ENCODE measurements at regions not wholly inside any gene's neighbourhood (a gene's known extent, or its start where the extent isn't known, plus 50 kb on each side); places are given as distances from the start of the nearest gene placed in this dataset.

DNA sequence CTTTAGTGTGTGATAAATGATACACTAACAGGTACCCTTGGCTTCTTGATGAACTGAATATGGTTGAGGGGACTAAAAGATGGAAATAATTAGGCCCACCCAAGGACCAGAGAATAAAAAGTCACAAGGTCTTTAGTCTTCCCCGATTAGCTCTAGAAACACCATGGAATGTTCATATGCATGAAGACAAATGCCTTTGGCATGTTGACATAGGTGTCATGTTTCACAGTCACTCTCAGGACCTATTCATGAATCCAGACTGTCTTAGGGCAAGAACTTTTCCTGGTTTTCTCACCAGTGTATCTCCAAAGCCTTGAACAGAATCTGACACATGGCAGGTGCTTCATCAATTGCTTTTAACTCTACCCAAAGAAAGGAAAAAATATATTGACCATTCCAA lies 412.8 kb downstream of the AJAP1 start:
- Histone ChIP-seq H3K9ac (ENCODE audit: insufficient read depth, low read length) (no peak overlapping the region), H3K4me3 (replicated peaks in 1 of 4; ENCODE audit: control extremely low read depth in 1 of 4, insufficient read depth in 1 of 4, low read depth in 3 of 4, low read length in 4 of 4) (no peak overlapping the region), H3K4me2 (ENCODE audit: extremely low read depth, insufficient read depth, low read length) (no peak overlapping the region), H3K27me3 (ENCODE audit: control insufficient read depth, insufficient read depth, low read length) (no peaks in the 10 kb centered on the region), H3K4me1 (ENCODE audit: control insufficient read depth, extremely low read depth, insufficient read depth, low read length) (no peaks in the 10 kb centered on the region), H3K9me3 (ENCODE audit: control insufficient read depth, insufficient read depth, low read depth, low read length) (no peaks in the 10 kb centered on the region), H2AFZ (ENCODE audit: low read length) (no peak overlapping the region), H3K27ac (ENCODE audit: insufficient read depth, low read length) (no peak overlapping the region), H3K79me2 (ENCODE audit: control insufficient read depth, insufficient read depth, low read length) (no peaks in the 10 kb centered on the region), H4K20me1 (ENCODE audit: control insufficient read depth, extremely low read depth, insufficient read depth, low read length) (no peaks in the 10 kb centered on the region), H3K36me3 (ENCODE audit: control insufficient read depth, insufficient read depth, low read length) (no peaks in the 10 kb centered on the region)
- TF ChIP-seq EZH2 (IDR thresholded peaks at IDR 0.05; ENCODE audit: low read length, missing control alignments) = no peak
- TF ChIP-seq CTCF (conservative IDR thresholded peaks at IDR 0.05 in 1 of 2, IDR thresholded peaks at IDR 0.05 in 1 of 2; ENCODE audit: low read depth in 1 of 2, low read length in 2 of 2) = no peak
- DNase-seq (ENCODE audit: low read depth in 2 of 2) = no peak

DNA sequence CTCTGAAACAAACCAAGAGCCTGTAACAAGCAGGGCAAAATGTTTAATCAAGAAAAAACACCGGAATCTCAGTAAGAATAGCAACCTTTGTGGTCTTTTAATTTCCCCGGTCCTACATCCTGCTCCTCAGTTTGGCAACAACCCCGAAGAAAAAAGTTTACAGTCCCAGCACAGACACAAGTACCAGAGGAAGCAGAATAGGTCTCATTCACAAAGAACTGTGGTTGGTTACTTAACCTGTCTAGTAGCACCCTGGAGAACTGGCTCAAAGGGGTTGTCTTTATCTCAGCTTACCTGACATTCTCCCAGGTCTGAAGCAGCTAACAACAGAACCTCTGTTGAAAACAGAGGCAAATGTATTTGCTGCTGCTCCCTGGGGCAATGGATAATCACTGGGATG lies 399.3 kb downstream of the AJAP1 start:
- Histone ChIP-seq H3K27me3 (ENCODE audit: control insufficient read depth, insufficient read depth, low read length) (no peaks in the 10 kb centered on the region), H4K20me1 (ENCODE audit: control insufficient read depth, extremely low read depth, insufficient read depth, low read length) (no peaks in the 10 kb centered on the region), H3K79me2 (ENCODE audit: control insufficient read depth, insufficient read depth, low read length) (no peaks in the 10 kb centered on the region), H2AFZ (ENCODE audit: low read length) (no peak overlapping the region), H3K36me3 (ENCODE audit: control insufficient read depth, insufficient read depth, low read length) (no peaks in the 10 kb centered on the region), H3K4me3 (replicated peaks in 1 of 4; ENCODE audit: control extremely low read depth in 1 of 4, insufficient read depth in 1 of 4, low read depth in 3 of 4, low read length in 4 of 4) (no peak overlapping the region), H3K4me1 (ENCODE audit: control insufficient read depth, extremely low read depth, insufficient read depth, low read length) (no peaks in the 10 kb centered on the region), H3K9me3 (ENCODE audit: control insufficient read depth, insufficient read depth, low read depth, low read length) (no peaks in the 10 kb centered on the region), H3K4me2 (ENCODE audit: extremely low read depth, insufficient read depth, low read length) (no peak overlapping the region), H3K9ac (ENCODE audit: insufficient read depth, low read length) (no peak overlapping the region), H3K27ac (ENCODE audit: insufficient read depth, low read length) (no peak overlapping the region)
- DNase-seq (ENCODE audit: low read depth in 2 of 2) = no peak
- no peak for TF ChIP-seq EZH2 (IDR thresholded peaks at IDR 0.05; ENCODE audit: low read length, missing control alignments)
- TF ChIP-seq CTCF (conservative IDR thresholded peaks at IDR 0.05 in 1 of 2, IDR thresholded peaks at IDR 0.05 in 1 of 2; ENCODE audit: low read depth in 1 of 2, low read length in 2 of 2) = no peak

GRCh38 chr1:5029136-5029535 lies 374.7 kb downstream of the AJAP1 start:
- Histone ChIP-seq H4K20me1 (ENCODE audit: control insufficient read depth, extremely low read depth, insufficient read depth, low read length) (no peaks in the 10 kb centered on the region), H2AFZ (ENCODE audit: low read length) (no peak overlapping the region), H3K27me3 (ENCODE audit: control insufficient read depth, insufficient read depth, low read length) (no peaks in the 10 kb centered on the region), H3K4me1 (ENCODE audit: control insufficient read depth, extremely low read depth, insufficient read depth, low read length) (no peaks in the 10 kb centered on the region), H3K79me2 (ENCODE audit: control insufficient read depth, insufficient read depth, low read length) (no peaks in the 10 kb centered on the region), H3K4me3 (replicated peaks in 1 of 4; ENCODE audit: control extremely low read depth in 1 of 4, insufficient read depth in 1 of 4, low read depth in 3 of 4, low read length in 4 of 4) (no peak overlapping the region), H3K4me2 (ENCODE audit: extremely low read depth, insufficient read depth, low read length) (no peak overlapping the region), H3K27ac (ENCODE audit: insufficient read depth, low read length) (no peak overlapping the region), H3K9me3 (ENCODE audit: control insufficient read depth, insufficient read depth, low read depth, low read length) (no peaks in the 10 kb centered on the region), H3K9ac (ENCODE audit: insufficient read depth, low read length) (no peak overlapping the region), H3K36me3 (ENCODE audit: control insufficient read depth, insufficient read depth, low read length) (no peaks in the 10 kb centered on the region)
- no peak for DNase-seq (ENCODE audit: low read depth in 2 of 2)
- TF ChIP-seq EZH2 (IDR thresholded peaks at IDR 0.05; ENCODE audit: low read length, missing control alignments) (no peak), CTCF (conservative IDR thresholded peaks at IDR 0.05 in 1 of 2, IDR thresholded peaks at IDR 0.05 in 1 of 2; ENCODE audit: low read depth in 1 of 2, low read length in 2 of 2) (no peak)

All from fibroblast of lung (primary cell).